Panc1 (cell line): ENCODE measurements at regions not wholly inside any gene's neighbourhood (a gene's known extent, or its start where the extent isn't known, plus 50 kb on each side); places are given as distances from the start of the nearest gene placed in this dataset.

ENCODE experiments used
- ATAC-seq: fragments of 200-7000 bp; cut with Tn5 transposase; 2 replicates; pipeline ENCODE4 v1.9.1; 2020; ENCODE audit warnings: mild to moderate bottlenecking, moderate library complexity
- BruUV-seq: library from RNA; stranded (reverse); fragments of 400-500 nt; replicated peaks from 2 replicates; lab custom pipeline; 2021; lab: Mats Ljungman, UMichigan
- CTCF ChIA-PET: fragments of 300-600 bp; sonication (Branson Sonifier 250); formaldehyde crosslinking; loops from one replicate; lab custom pipeline; 2022; ENCODE audit warnings: antibody characterized with exemption; lab: Charles Lee
- POLR2A ChIA-PET: fragments of 300-600 bp; sonication (Branson Sonifier 250); formaldehyde crosslinking; loops from one replicate; lab custom pipeline; 2022; ENCODE audit warnings: antibody characterized with exemption; lab: Charles Lee
- DNase-seq: peaks from one replicate; pipeline ENCODE4 v3.0.0-alpha.2; 2010; ENCODE audit warnings: low read depth, low spot score
- H3K27ac ChIP-seq: 2 replicates; pipeline ENCODE4 v1.5.1; 2011; ENCODE audit warnings: mild to moderate bottlenecking, low read length, inconsistent platforms
- H3K27me3 ChIP-seq: fragments of 200-500 bp; sonication (Bioruptor generic); 2 replicates; pipeline ENCODE4 v1.6.0; 2014; ENCODE audit warnings: low read length, inconsistent platforms; ENCODE audit not compliant: control insufficient read depth, insufficient read depth
- H3K36me3 ChIP-seq: fragments of 200-500 bp; sonication (Bioruptor generic); 2 replicates; pipeline ENCODE4 v1.5.1; 2014; ENCODE audit warnings: inconsistent platforms, mild to moderate bottlenecking, low read length, moderate library complexity; ENCODE audit not compliant: control insufficient read depth, insufficient read depth
- H3K4me1 ChIP-seq: 2 replicates; pipeline ENCODE4 v1.5.1; 2011; ENCODE audit warnings: inconsistent platforms, mild to moderate bottlenecking, low read length, moderate library complexity; ENCODE audit not compliant: control insufficient read depth, insufficient read depth
- H3K4me3 ChIP-seq, 2 experiments: 2 replicates each; pipeline ENCODE4 v1.5.1; 2011 to 2012; ENCODE audit warnings: low read depth in 2 of 2, low read length in 2 of 2, mild to moderate bottlenecking in 2 of 2, inconsistent platforms in 1 of 2, moderate library complexity in 1 of 2
- H3K9me3 ChIP-seq: fragments of 200-500 bp; sonication (Bioruptor generic); 2 replicates; pipeline ENCODE4 v1.5.1; 2014; ENCODE audit warnings: low read depth, mild to moderate bottlenecking, inconsistent platforms, low read length, moderate library complexity; ENCODE audit not compliant: control insufficient read depth, insufficient read depth
- CTCF ChIP-seq: fragments of 450-650 bp; IDR thresholded peaks from 2 replicates; pipeline ENCODE4 v1.5.1; 2017; ENCODE audit warnings: mild to moderate bottlenecking
- POLR2AphosphoS5 ChIP-seq: IDR thresholded peaks from 2 replicates; pipeline ENCODE4 v1.6.1; 2012; ENCODE audit warnings: mild to moderate bottlenecking, low read depth, low read length, moderate library complexity
- REST ChIP-seq, 2 experiments: IDR thresholded peaks; 2 replicates each; pipeline ENCODE4 v1.6.1; 2011 to 2012; ENCODE audit warnings: low read depth in 2 of 2, control low read depth in 1 of 2, low read length in 1 of 2, mild to moderate bottlenecking in 1 of 2, moderate library complexity in 1 of 2; ENCODE audit not compliant: insufficient read depth in 1 of 2
- SIN3A ChIP-seq: IDR thresholded peaks from 2 replicates; pipeline ENCODE4 v1.6.1; 2012; ENCODE audit warnings: low read depth, mild to moderate bottlenecking, low read length, moderate library complexity, borderline replicate concordance; ENCODE audit not compliant: insufficient read depth
- TCF7L2 ChIP-seq: IDR thresholded peaks from 2 replicates; pipeline ENCODE4 v1.6.1; 2011; ENCODE audit warnings: mild to moderate bottlenecking, low read depth, low read length, inconsistent platforms
- in situ Hi-C: cut with HindIII; loops from 2 replicates; pipeline ENCODE4 v1.10.0; 2016; ENCODE audit warnings: low sequenced_read_pairs, low pct_unique_long_range_greater_than_20kb
- intact Hi-C: fragments of 100-400 bp; cut with micrococcal nuclease; formaldehyde crosslinking; loops from one replicate; pipeline ENCODE4 v1.10.0; 2022; ENCODE audit not compliant: unreplicated experiment

- POLR2A ChIA-PET: no interaction called here
- Histone ChIP-seq H3K27me3 (no peaks in the 10 kb centered on the region), H3K27ac (no peak overlapping the region), H3K4me3 (no peak overlapping the region), H3K9me3 (no peaks in the 10 kb centered on the region), H3K4me1 (no peaks in the 10 kb centered on the region), H3K36me3 (no peaks in the 10 kb centered on the region)
- no peak for TF ChIP-seq CTCF
- TF ChIP-seq TCF7L2: no peak
- no peak for TF ChIP-seq POLR2AphosphoS5
- TF ChIP-seq REST (IDR thresholded peaks at IDR 0.05; ENCODE audit: insufficient read depth in 1 of 2, low read depth in 2 of 2, low read length in 1 of 2): no peak
- TF ChIP-seq SIN3A: no peak
- DNase-seq: no peak
- intact Hi-C loops: no loop called here
- in situ Hi-C loops: no loop called here
- CTCF ChIA-PET: no interaction called here
- ATAC-seq: no peak
- BruUV-seq: no TSS peak
Observed at GRCh38 chr1:222034790-222035189, 292.9 kb upstream of the DUSP10 start.

- Histone ChIP-seq H3K4me1 (no peaks in the 10 kb centered on the region), H3K36me3 (no peaks in the 10 kb centered on the region), H3K4me3 (no peak overlapping the region), H3K9me3 (no peaks in the 10 kb centered on the region), H3K27ac (no peak overlapping the region), H3K27me3 (no peaks in the 10 kb centered on the region)
- BruUV-seq: no TSS peak
- CTCF ChIA-PET: no interaction called here
- POLR2A ChIA-PET: no interaction called here
- TF ChIP-seq CTCF: no peak
- no peak for TF ChIP-seq REST (IDR thresholded peaks at IDR 0.05; ENCODE audit: insufficient read depth in 1 of 2, low read depth in 2 of 2, low read length in 1 of 2)
- in situ Hi-C loops: no loop called here
- no peak for DNase-seq
- intact Hi-C loops: no loop called here
- ATAC-seq: no peak
Observed at GRCh38 chr1:222033450-222033849, 291.6 kb upstream of the DUSP10 start.
